GM12878 (cell line): ENCODE measurements at regions not wholly inside any gene's neighbourhood (a gene's known extent, or its start where the extent isn't known, plus 50 kb on each side); places are given as distances from the start of the nearest gene placed in this dataset.

ENCODE experiments used
- ATAC-seq: fragments of 200-7000 bp; cut with Tn5 transposase; 3 replicates; pipeline ENCODE4 v1.9.1; 2020; ENCODE audit warnings: mild to moderate bottlenecking, moderate library complexity
- BruUV-seq: library from RNA; stranded (reverse); fragments of 400-500 nt; replicated peaks from 2 replicates; lab custom pipeline; 2021; lab: Mats Ljungman, UMichigan
- CTCF ChIA-PET: fragments of 300-600 bp; sonication (Branson Sonifier 250); formaldehyde crosslinking; extraction: SDS; loops from one replicate; lab custom pipeline; 2021; ENCODE audit warnings: inconsistent platforms; lab: Yijun Ruan, JAX
- POLR2A ChIA-PET: fragments of 350-600 bp; formaldehyde crosslinking; extraction: SDS; loops from one replicate; lab custom pipeline; 2021; ENCODE audit warnings: inconsistent platforms; lab: Charles Lee
- RAD21 ChIA-PET: fragments of 300-600 bp; sonication (Branson Sonifier 250); formaldehyde crosslinking; loops from one replicate; lab custom pipeline; 2023; ENCODE audit warnings: antibody characterized with exemption; ENCODE audit not compliant: unreplicated experiment; lab: Charles Lee
- SMC1A ChIA-PET: fragments of 300-600 bp; sonication (Branson Sonifier 250); formaldehyde crosslinking; loops from one replicate; lab custom pipeline; 2023; ENCODE audit not compliant: unreplicated experiment, uncharacterized antibody; lab: Charles Lee
- DNase-seq: peaks from one replicate; pipeline ENCODE4 v3.0.0-alpha.2; 2011; ENCODE audit warnings: low read depth, low spot score
- FAIRE-seq: peaks from 3 replicates; lab custom pipeline; 2011; peaks lifted over from hg19 to GRCh38; lab: Jason Lieb, UNC
- H2AFZ ChIP-seq: 2 replicates; pipeline ENCODE4 v1.6.0; 2011; ENCODE audit warnings: low read depth, low read length, control low read depth; ENCODE audit not compliant: control insufficient read depth
- H3K27ac ChIP-seq: 2 replicates; pipeline ENCODE4 v1.5.1; 2011; ENCODE audit warnings: control low read depth; ENCODE audit not compliant: control insufficient read depth, insufficient read depth
- H3K27me3 ChIP-seq, 2 experiments: replicated peaks in 1 of 2; 2 replicates each; pipeline versions ENCODE4 v1.6.0 to v1.6.1; 2011; ENCODE audit warnings: low read length in 1 of 2; ENCODE audit not compliant: control insufficient read depth in 2 of 2, insufficient read depth in 2 of 2
- H3K36me3 ChIP-seq, 2 experiments: 2 replicates each; pipeline ENCODE4 v1.5.1; 2011; ENCODE audit warnings: low read length in 1 of 2; ENCODE audit not compliant: control insufficient read depth in 2 of 2, insufficient read depth in 2 of 2
- H3K4me1 ChIP-seq: 2 replicates; pipeline ENCODE4 v1.6.1; 2011; ENCODE audit warnings: mild to moderate bottlenecking, low read length, moderate library complexity, mixed read lengths; ENCODE audit not compliant: control insufficient read depth, insufficient read depth
- H3K4me2 ChIP-seq: 2 replicates; pipeline ENCODE4 v1.6.0; 2011; ENCODE audit warnings: control low read depth; ENCODE audit not compliant: control insufficient read depth, insufficient read depth
- H3K4me3 ChIP-seq: fragments of 200-600 bp; sonication (generic); 2 replicates; pipeline ENCODE4 v1.5.1; 2016
- H3K79me2 ChIP-seq: 2 replicates; pipeline ENCODE4 v1.6.0; 2011; ENCODE audit warnings: low read length; ENCODE audit not compliant: control insufficient read depth, insufficient read depth
- H3K9ac ChIP-seq: 2 replicates; pipeline ENCODE4 v1.8.0; 2011; ENCODE audit warnings: low read length, control low read depth, mixed read lengths; ENCODE audit not compliant: control insufficient read depth, insufficient read depth
- H3K9me3 ChIP-seq: replicated peaks from 3 replicates; pipeline ENCODE4 v1.5.1; 2011; ENCODE audit warnings: mild to moderate bottlenecking, low read length; ENCODE audit not compliant: control insufficient read depth, insufficient read depth
- H4K20me1 ChIP-seq: 2 replicates; pipeline ENCODE4 v1.6.0; 2011; ENCODE audit not compliant: control insufficient read depth, insufficient read depth
- BACH1 ChIP-seq: fragments of 450-650 bp; IDR thresholded peaks from 2 replicates; pipeline ENCODE4 v1.6.1; 2017; ENCODE audit warnings: mild to moderate bottlenecking, borderline replicate concordance
- CBX5 ChIP-seq: sonication (generic); IDR thresholded peaks from 2 replicates; pipeline ENCODE4 v1.6.1; 2016; ENCODE audit warnings: low read depth, moderate library complexity, mild to moderate bottlenecking, inconsistent platforms
- CHD4 ChIP-seq: fragments of 200-600 bp; sonication (generic); IDR thresholded peaks from 2 replicates; pipeline ENCODE4 v1.6.1; 2016; ENCODE audit warnings: mild to moderate bottlenecking
- E2F4 ChIP-seq: IDR thresholded peaks from 2 replicates; pipeline ENCODE4 v1.6.1; 2012; ENCODE audit warnings: low read depth, low read length, improper control_type of control experiment
- ESRRA ChIP-seq: IDR thresholded peaks from 2 replicates; pipeline ENCODE4 v1.6.1; 2012; ENCODE audit warnings: mild to moderate bottlenecking, low read length, improper control_type of control experiment
- ETV6 ChIP-seq, 2 experiments: fragments of 450-650 bp in 1 of 2; IDR thresholded peaks in 1 of 2; conservative IDR thresholded peaks in 1 of 2; 2 replicates each; pipeline ENCODE4 v1.6.1; 2014; ENCODE audit warnings: antibody characterized with exemption in 1 of 2, borderline replicate concordance in 1 of 2, low read depth in 1 of 2, mild to moderate bottlenecking in 1 of 2, moderate library complexity in 1 of 2
- JUNB ChIP-seq: IDR thresholded peaks from 2 replicates; pipeline ENCODE4 v1.6.1; 2016; ENCODE audit warnings: antibody characterized with exemption, mild to moderate bottlenecking
- MLLT1 ChIP-seq: fragments of 450-650 bp; IDR thresholded peaks from 2 replicates; pipeline ENCODE4 v1.6.1; 2016; ENCODE audit warnings: mild to moderate bottlenecking
- MYB ChIP-seq: fragments of 150-350 bp; IDR thresholded peaks from 2 replicates; pipeline ENCODE4 v1.6.1; 2014; ENCODE audit warnings: mild to moderate bottlenecking, low read depth, low read length, borderline replicate concordance
- NFYA ChIP-seq: IDR thresholded peaks from 2 replicates; pipeline ENCODE4 v1.6.1; 2011; ENCODE audit warnings: low read depth, mild to moderate bottlenecking, low read length, improper control_type of control experiment, borderline replicate concordance
- PBX3 ChIP-seq: IDR thresholded peaks from 2 replicates; pipeline ENCODE4 v1.6.1; 2011; ENCODE audit warnings: mild to moderate bottlenecking, low read depth, low read length, moderate library complexity; ENCODE audit not compliant: insufficient replicate concordance
- REST ChIP-seq: IDR thresholded peaks from 2 replicates; pipeline ENCODE4 v1.6.1; 2012; ENCODE audit warnings: mild to moderate bottlenecking, low read depth, low read length
- SIN3A ChIP-seq: IDR thresholded peaks from 2 replicates; pipeline ENCODE4 v1.6.1; 2012; ENCODE audit warnings: low read depth, low read length, improper control_type of control experiment
- TAF1 ChIP-seq: IDR thresholded peaks from 2 replicates; pipeline ENCODE4 v1.6.1; 2011; ENCODE audit warnings: mild to moderate bottlenecking, low read depth, low read length, borderline replicate concordance
- USF2 ChIP-seq: IDR thresholded peaks from 2 replicates; pipeline ENCODE4 v1.6.1; 2011; ENCODE audit warnings: low read depth, low read length, improper control_type of control experiment, borderline replicate concordance
- ZZZ3 ChIP-seq: IDR thresholded peaks from 2 replicates; pipeline ENCODE4 v1.6.1; 2011; ENCODE audit warnings: low read depth; ENCODE audit not compliant: control insufficient read depth, insufficient read length
- WGBS: methylation state at CpG from one replicate; pipeline ENCODE4 v1.1.6; 2016; ENCODE audit warnings: low lambda C conversion rate; ENCODE audit not compliant: insufficient replicate concordance, insufficient coverage; ENCODE audit errors: missing lambda C conversion rate; 5-methylcytosine and 5-hydroxymethylcytosine counted together
- in situ Hi-C: fragments of 300-500 bp; cut with MboI; formaldehyde crosslinking; loops from 9 replicates; pipeline ENCODE4 v1.14.3; 2018; ENCODE audit warnings: mixed read lengths
- intact Hi-C: fragments of 100-400 bp; cut with micrococcal nuclease; formaldehyde crosslinking; loops from one replicate; pipeline ENCODE4 v1.14.2; 2022; ENCODE audit not compliant: unreplicated experiment

- TF ChIP-seq REST (no peak), NFYA (no peak), SIN3A (no peak), CBX5 (no peak), PBX3 (no peak), MLLT1 (no peak)
- TF ChIP-seq, all 136 proteins: peak for 0
These were observed 268.7 kb upstream of the SORL1-AS1 start (continued) for GRCh38 chr11:121721448-121721847.

GRCh38 chr11:121717296-121717695, 264.5 kb upstream of the SORL1-AS1 start:
- no peak for FAIRE-seq
- Histone ChIP-seq H3K27ac (no peak overlapping the region), H4K20me1 (no peaks in the 10 kb centered on the region), H3K4me1 (no peaks in the 10 kb centered on the region), H3K79me2 (no peaks in the 10 kb centered on the region), H3K9me3 (no peaks in the 10 kb centered on the region; the same call in 2 of the 3 replicates), H3K36me3 (no peaks in the 10 kb centered on the region), H3K4me2 (no peak overlapping the region), H3K9ac (no peak overlapping the region), H2AFZ (no peak overlapping the region), H3K4me3 (no peak overlapping the region), H3K27me3 (peaks cover 0 to 4% of the 10 kb centered on the region in 2 experiments; a peak in 3 of 4 replicates)
- DNase-seq, result no peak
- intact Hi-C loops (no loop called here), in situ Hi-C loops (no loop called here)
- no peak for ATAC-seq
- CTCF ChIA-PET, result interaction anchor here (0.8 kb wide), 1 partner anchor 45 kb away, joined by 4 read pairs; no protein-coding TSS in a partner anchor
- POLR2A ChIA-PET, result no interaction called here
- RAD21 ChIA-PET, result no interaction called here
- SMC1A ChIA-PET, result no interaction called here
- BruUV-seq, result no TSS peak
- 18% methylated on average over 2 of the region's 2 CpGs for WGBS
- TF ChIP-seq CHD4 (no peak), BACH1 (no peak), JUNB (no peak), ESRRA (no peak), ZZZ3 (no peak), E2F4 (no peak), MYB (no peak), ETV6 (conservative IDR thresholded peaks at IDR 0.05 in 1 of 2, IDR thresholded peaks at IDR 0.05 in 1 of 2; ENCODE audit: borderline replicate concordance in 1 of 2, low read depth in 1 of 2) (no peak), TAF1 (no peak), USF2 (no peak)
